ENCODE measurements at regions not wholly inside any gene's neighbourhood (a gene's known extent, or its start where the extent isn't known, plus 50 kb on each side); places are given as distances from the start of the nearest gene placed in this dataset.
"Not testable (repeated sequence)": the region's sequence is repeated elsewhere in the genome, so short reads cannot be mapped to it uniquely, and the experiment has no call there.

DNA sequence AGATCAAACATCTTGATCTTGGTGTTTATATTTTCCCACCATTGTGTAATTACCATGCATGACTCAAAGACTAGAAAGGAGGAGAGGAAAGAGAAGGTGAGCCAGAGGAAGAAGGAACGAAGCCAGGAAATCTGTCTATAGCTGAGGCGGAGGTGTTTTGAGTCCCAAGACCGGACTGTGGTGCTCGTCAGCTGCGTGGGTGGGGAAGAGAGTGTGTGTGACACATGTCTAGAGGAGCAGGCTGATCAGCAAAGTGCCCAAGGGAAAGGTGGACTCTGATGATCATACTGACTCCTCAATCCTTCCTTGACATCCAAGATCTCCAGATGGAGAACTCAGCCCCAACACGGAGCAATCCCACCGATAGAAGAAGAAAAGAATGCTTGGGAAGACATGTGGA, 189.5 kb upstream of the MINDY3 start:
- Histone ChIP-seq H3K4me3 (no peak overlapping the region), H3K9me3 (no peaks in the 10 kb centered on the region), H3K36me3 (no peaks in the 10 kb centered on the region), H3K4me1 (no peaks in the 10 kb centered on the region), H3K27ac (no peak overlapping the region), H3K27me3 (no peaks in the 10 kb centered on the region)
- intact Hi-C loops (cut with DNase I): no loop called here
- TF ChIP-seq, protein P1, sequence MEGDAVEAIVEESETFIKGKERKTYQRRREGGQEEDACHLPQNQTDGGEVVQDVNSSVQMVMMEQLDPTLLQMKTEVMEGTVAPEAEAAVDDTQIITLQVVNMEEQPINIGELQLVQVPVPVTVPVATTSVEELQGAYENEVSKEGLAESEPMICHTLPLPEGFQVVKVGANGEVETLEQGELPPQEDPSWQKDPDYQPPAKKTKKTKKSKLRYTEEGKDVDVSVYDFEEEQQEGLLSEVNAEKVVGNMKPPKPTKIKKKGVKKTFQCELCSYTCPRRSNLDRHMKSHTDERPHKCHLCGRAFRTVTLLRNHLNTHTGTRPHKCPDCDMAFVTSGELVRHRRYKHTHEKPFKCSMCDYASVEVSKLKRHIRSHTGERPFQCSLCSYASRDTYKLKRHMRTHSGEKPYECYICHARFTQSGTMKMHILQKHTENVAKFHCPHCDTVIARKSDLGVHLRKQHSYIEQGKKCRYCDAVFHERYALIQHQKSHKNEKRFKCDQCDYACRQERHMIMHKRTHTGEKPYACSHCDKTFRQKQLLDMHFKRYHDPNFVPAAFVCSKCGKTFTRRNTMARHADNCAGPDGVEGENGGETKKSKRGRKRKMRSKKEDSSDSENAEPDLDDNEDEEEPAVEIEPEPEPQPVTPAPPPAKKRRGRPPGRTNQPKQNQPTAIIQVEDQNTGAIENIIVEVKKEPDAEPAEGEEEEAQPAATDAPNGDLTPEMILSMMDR (IDR thresholded peaks at IDR 0.05): no peak
- no peak for DNase-seq
- no peak for ATAC-seq

DNA sequence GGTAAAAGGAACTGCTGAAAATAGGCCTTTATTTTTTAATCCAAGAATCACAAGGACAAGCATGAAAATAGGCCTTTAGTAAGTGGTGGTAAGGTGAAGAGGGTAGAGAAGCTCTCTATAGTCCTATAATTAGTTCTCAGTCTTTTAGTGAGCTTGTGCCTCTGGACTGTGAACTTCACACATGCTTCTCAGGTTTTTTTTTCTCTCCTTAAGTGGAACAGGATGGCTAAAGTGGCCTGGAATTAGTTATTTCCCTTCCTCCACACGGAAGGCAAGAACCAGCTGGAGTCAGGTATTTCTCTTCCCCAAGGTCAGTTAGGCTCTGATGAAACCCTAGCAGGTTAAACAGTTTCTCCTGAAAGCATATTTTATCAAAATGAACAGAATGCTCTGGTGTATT, 203.0 kb upstream of the MINDY3 start:
- Histone ChIP-seq H3K9me3 (no peaks in the 10 kb centered on the region), H3K4me1 (no peaks in the 10 kb centered on the region), H3K27me3 (no peaks in the 10 kb centered on the region), H3K4me3 (no peak overlapping the region), H3K36me3 (no peaks in the 10 kb centered on the region), H3K27ac (no peak overlapping the region)
- TF ChIP-seq, protein P1 (IDR thresholded peaks at IDR 0.05): no peak
- intact Hi-C loops (cut with DNase I): no loop called here
- ATAC-seq: no peak
- DNase-seq: no peak

DNA sequence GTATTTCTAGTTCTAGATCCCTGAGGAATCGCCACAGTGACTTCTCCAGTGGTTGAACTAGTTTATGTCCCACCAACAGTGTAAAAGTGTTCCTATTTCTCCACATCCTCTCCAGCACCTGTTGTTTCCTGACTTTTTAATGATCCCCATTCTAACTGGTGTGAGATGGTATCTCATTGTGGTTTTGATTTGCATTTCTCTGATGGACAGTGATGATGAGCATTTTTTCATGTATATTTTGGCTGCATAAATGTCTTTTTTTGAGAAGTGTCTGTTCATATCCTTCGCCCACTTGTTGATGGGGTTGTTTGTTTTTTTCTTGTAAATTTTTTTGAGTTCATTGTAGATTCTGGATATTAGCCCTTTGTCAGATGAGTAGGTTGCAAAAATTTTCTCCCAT, 223.2 kb upstream of the MINDY3 start:
- intact Hi-C loops (cut with DNase I); DNase-seq; H3K36me3 ChIP-seq; H3K4me1 ChIP-seq; H3K4me3 ChIP-seq; ATAC-seq; H3K9me3 ChIP-seq; H3K27me3 ChIP-seq; H3K27ac ChIP-seq: not testable (repeated sequence)

DNA sequence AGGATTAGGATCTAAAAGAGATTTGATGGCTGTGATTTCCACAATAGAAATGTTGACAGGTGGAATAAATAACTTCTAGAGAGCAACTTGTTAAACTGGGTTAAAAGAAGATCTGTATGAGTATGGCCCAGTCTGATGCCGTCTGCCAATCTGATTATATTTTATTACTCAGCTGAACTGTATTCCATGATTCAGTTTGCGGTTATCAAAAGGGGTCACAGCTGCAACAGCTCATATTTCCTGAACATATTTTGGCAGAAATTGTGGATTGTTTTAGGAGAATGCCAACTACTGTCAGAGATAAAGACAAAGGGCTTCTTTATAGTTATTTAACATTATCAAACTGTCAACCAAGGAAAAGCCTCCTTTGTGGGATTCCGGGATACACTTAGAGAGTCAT, 244.8 kb upstream of the MINDY3 start:
- TF ChIP-seq, protein P1 (IDR thresholded peaks at IDR 0.05): no peak

DNA sequence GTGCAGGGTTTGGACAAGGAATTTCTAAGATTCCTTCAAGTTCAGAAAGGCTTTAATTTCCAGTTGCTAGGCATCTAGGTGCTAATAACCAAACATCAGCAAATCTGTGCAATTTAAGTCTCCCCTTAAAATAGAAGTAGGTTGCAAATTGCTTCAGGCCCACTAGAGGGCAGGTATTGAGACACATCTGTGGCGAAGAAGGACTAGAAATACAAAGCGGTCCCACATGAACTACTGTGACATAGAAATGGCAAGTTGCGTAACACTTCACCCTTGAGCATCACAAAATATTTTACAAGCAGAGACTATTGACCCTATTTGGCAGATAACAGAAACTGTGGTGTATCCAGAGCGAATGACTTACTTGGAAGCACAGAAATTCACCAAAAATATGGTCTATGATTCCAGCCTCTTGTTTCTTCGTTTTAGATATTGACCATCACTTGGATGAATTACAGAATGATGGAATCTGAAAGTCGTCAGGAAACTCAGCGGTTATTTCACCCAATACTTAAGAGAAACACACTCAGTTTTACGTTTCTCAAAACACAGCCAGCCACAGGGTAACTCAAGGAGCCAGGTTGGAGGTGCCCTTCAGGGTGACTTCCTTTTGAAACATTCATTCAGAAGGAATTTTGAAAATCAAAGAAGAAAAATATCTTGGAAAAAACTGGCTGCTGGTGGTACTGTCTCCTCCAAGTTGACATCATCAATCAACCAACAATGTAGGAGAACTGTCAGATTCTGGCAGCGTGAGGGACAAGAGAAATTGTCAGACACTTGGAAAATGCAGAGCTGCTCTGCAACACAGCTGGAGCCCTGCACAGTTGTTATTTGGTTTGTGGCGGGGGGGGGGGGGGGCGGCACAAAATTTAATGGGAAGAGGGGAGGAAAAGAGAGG, 256.3 kb upstream of the MINDY3 start:
- no peaks in the 10 kb centered on the region for H3K27me3 ChIP-seq
- DNase-seq: no peak
- TF ChIP-seq, protein P1 (IDR thresholded peaks at IDR 0.05): peak; percentile 33
- intact Hi-C loops (cut with DNase I): no loop called here
- H3K27ac ChIP-seq: no peak overlapping the region
- H3K36me3 ChIP-seq: no peaks in the 10 kb centered on the region
- ATAC-seq: no peak
- no peaks in the 10 kb centered on the region for H3K9me3 ChIP-seq
- no peaks in the 10 kb centered on the region for H3K4me1 ChIP-seq
- H3K4me3 ChIP-seq: no peak overlapping the region

More for the DNA sequence above, 244.8 kb upstream of the MINDY3 start:
- intact Hi-C loops (cut with DNase I): no loop called here
- no peaks in the 10 kb centered on the region for H3K4me1 ChIP-seq
- ATAC-seq (no peak), DNase-seq (no peak)
- no peak overlapping the region for H3K4me3 ChIP-seq
- no peak overlapping the region for H3K27ac ChIP-seq
- H3K27me3 ChIP-seq: no peaks in the 10 kb centered on the region
- no peaks in the 10 kb centered on the region for H3K36me3 ChIP-seq
- H3K9me3 ChIP-seq: no peaks in the 10 kb centered on the region

DNA sequence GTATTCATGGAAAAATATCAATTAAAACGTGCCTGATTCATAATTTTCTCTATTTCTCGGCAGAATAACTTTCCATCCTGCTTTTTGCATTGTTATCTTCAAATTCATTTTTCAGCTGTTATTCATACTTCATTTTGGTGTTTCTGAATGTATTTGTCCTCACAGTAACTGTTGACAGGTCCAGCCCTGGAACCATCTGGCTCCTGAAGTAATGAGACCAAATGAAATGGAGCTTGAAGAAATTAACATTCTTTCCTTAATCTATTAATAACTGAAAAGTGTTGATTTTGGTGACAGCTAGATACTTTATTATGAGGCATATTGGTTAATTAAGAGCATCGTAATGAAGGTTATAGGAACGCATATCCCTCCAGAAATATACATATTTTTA, 257.0 kb upstream of the MINDY3 start:
- no peak overlapping the region for H3K27ac ChIP-seq
- no peak for ATAC-seq
- TF ChIP-seq, protein P1 (IDR thresholded peaks at IDR 0.05): no peak

More for the DNA sequence above, 257.0 kb upstream of the MINDY3 start:
- no peaks in the 10 kb centered on the region for H3K27me3 ChIP-seq
- no peak for DNase-seq
- H3K36me3 ChIP-seq: no peaks in the 10 kb centered on the region
- no peaks in the 10 kb centered on the region for H3K4me1 ChIP-seq
- H3K9me3 ChIP-seq: no peaks in the 10 kb centered on the region
- no peak overlapping the region for H3K4me3 ChIP-seq
- intact Hi-C loops (cut with DNase I): no loop called here
